ENCODE measurements at regions not wholly inside any gene's neighbourhood (a gene's known extent, or its start where the extent isn't known, plus 50 kb on each side); places are given as distances from the start of the nearest gene placed in this dataset.
"Not testable (repeated sequence)": the region's sequence is repeated elsewhere in the genome, so short reads cannot be mapped to it uniquely, and the experiment has no call there.

DNA sequence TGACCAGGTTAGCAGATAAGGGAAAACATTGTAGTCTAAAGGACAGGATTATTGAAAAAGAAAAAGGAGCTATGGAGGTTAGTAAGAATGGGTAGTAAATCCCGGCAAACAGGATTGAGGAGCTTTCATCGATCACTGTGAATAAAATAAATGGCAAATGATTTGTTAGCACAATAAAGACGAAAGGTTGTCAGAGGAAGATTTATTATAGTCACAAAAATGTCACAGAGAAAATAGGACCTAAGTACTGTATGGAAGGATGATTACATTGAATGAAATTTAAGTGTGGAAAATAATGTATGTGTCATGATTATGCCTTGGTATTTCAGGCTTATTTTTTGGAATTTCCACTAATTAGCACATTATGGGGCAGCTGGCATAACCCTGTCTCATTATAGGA, 519.2 kb upstream of the SLITRK6 start:
- H3K27me3 ChIP-seq (ENCODE audit: control insufficient read depth in 3 of 3, insufficient read depth in 3 of 3, low read length in 2 of 3): no peaks in the 10 kb centered on the region
- ATAC-seq (ENCODE audit: insufficient read depth, low FRiP score): no peak
- 89 to 92% methylated on average over 3 of the region's 3 CpGs for WGBS, 2 donors

DNA sequence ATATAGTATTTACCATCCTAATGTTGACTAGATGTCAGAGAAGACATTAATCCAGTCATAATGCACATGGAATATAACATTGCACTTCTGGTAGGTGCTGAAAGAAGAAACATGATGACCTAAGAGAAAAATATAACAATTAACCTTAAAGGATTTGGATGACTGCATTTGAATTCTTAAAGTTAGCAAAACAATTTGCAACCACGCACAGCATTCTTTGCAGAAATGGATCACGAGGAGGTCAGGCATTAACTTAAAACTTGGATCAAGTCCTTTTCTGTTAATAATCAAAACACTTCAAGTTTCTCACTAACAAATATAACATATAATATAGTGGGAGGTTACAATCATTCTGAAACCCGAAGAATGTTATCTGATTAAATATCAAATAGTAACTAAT, 525.0 kb upstream of the SLITRK6 start:
- no peaks in the 10 kb centered on the region for H3K27me3 ChIP-seq (ENCODE audit: control insufficient read depth in 3 of 3, insufficient read depth in 3 of 3, low read length in 2 of 3)
- no peaks in the 10 kb centered on the region for H3K4me1 ChIP-seq (ENCODE audit: control insufficient read depth in 5 of 5, insufficient read depth in 5 of 5, low read length in 5 of 5)
- TF ChIP-seq, protein P1, sequence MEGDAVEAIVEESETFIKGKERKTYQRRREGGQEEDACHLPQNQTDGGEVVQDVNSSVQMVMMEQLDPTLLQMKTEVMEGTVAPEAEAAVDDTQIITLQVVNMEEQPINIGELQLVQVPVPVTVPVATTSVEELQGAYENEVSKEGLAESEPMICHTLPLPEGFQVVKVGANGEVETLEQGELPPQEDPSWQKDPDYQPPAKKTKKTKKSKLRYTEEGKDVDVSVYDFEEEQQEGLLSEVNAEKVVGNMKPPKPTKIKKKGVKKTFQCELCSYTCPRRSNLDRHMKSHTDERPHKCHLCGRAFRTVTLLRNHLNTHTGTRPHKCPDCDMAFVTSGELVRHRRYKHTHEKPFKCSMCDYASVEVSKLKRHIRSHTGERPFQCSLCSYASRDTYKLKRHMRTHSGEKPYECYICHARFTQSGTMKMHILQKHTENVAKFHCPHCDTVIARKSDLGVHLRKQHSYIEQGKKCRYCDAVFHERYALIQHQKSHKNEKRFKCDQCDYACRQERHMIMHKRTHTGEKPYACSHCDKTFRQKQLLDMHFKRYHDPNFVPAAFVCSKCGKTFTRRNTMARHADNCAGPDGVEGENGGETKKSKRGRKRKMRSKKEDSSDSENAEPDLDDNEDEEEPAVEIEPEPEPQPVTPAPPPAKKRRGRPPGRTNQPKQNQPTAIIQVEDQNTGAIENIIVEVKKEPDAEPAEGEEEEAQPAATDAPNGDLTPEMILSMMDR (IDR thresholded peaks at IDR 0.05; ENCODE audit: control extremely low read depth, extremely low read depth): no peak
- WGBS, 2 donors: 74 to 77% methylated on average over 3 of the region's 3 CpGs
- no peak for DNase-seq
- H3K36me3 ChIP-seq (ENCODE audit: control insufficient read depth in 4 of 4, insufficient read depth in 4 of 4, low read length in 4 of 4): no peaks in the 10 kb centered on the region
- H3K4me3 ChIP-seq: no peak overlapping the region
- no peaks in the 10 kb centered on the region for H3K9me3 ChIP-seq (ENCODE audit: control insufficient read depth in 4 of 4, insufficient read depth in 3 of 4, low read length in 3 of 4)
- no peak overlapping the region for H3K27ac ChIP-seq (ENCODE audit: low read depth in 1 of 2, low read length in 1 of 2)
- H3K9ac ChIP-seq (ENCODE audit: insufficient read depth in 1 of 2, low read length in 2 of 2): no peak overlapping the region
- ATAC-seq (ENCODE audit: insufficient read depth, low FRiP score): no peak

More for the DNA sequence above, 519.2 kb upstream of the SLITRK6 start:
- no peaks in the 10 kb centered on the region for H3K9me3 ChIP-seq (ENCODE audit: control insufficient read depth in 4 of 4, insufficient read depth in 3 of 4, low read length in 3 of 4)
- H3K9ac ChIP-seq (ENCODE audit: insufficient read depth in 1 of 2, low read length in 2 of 2): no peak overlapping the region
- no peaks in the 10 kb centered on the region for H3K4me1 ChIP-seq (ENCODE audit: control insufficient read depth in 5 of 5, insufficient read depth in 5 of 5, low read length in 5 of 5)
- TF ChIP-seq, protein P1 (IDR thresholded peaks at IDR 0.05; ENCODE audit: control extremely low read depth, extremely low read depth): no peak
- no peaks in the 10 kb centered on the region for H3K36me3 ChIP-seq (ENCODE audit: control insufficient read depth in 4 of 4, insufficient read depth in 4 of 4, low read length in 4 of 4)
- no peak overlapping the region for H3K4me3 ChIP-seq
- no peak for DNase-seq
- H3K27ac ChIP-seq (ENCODE audit: low read depth in 1 of 2, low read length in 1 of 2): no peak overlapping the region

DNA sequence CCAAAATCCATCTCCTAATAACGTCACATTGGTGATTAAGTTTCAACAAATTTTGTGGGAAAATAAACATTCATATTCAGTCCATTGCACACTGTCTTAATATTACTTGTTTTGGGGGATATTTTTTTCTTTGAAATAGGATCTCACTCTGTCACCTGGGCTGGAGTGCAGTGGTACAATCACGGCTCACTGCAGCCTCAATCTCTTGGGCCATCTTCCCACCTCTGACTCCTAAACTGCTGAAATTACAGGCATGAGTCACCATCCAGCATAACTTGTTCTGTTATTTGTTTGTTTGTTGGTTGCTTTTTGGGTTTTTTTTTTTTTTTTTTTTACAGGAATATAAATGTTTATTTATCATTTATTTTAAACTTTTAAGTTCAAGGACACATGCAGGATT, 556.1 kb upstream of the SLITRK6 start:
- Histone ChIP-seq H3K36me3 (ENCODE audit: control insufficient read depth in 4 of 4, insufficient read depth in 4 of 4, low read length in 4 of 4) (no peaks in the 10 kb centered on the region), H3K9me3 (ENCODE audit: control insufficient read depth in 4 of 4, insufficient read depth in 3 of 4, low read length in 3 of 4) (peaks cover 0 to 10% (median 2%) of the 10 kb centered on the region in 4 donors), H3K4me3 (no peak overlapping the region), H3K27ac (ENCODE audit: low read depth in 1 of 2, low read length in 1 of 2) (no peak overlapping the region), H3K4me1 (ENCODE audit: control insufficient read depth in 5 of 5, insufficient read depth in 5 of 5, low read length in 5 of 5) (peaks cover 0 to 10% (median 0%) of the 10 kb centered on the region in 5 donors), H3K9ac (ENCODE audit: insufficient read depth in 1 of 2, low read length in 2 of 2) (no peak overlapping the region), H3K27me3 (ENCODE audit: control insufficient read depth in 3 of 3, insufficient read depth in 3 of 3, low read length in 2 of 3) (no peaks in the 10 kb centered on the region)
- TF ChIP-seq, protein P1 (IDR thresholded peaks at IDR 0.05; ENCODE audit: control extremely low read depth, extremely low read depth): no peak
- DNase-seq: no peak
- ATAC-seq (ENCODE audit: insufficient read depth, low FRiP score): no peak
- 70 to 77% methylated on average over 2 of the region's 2 CpGs for WGBS, 2 donors

DNA sequence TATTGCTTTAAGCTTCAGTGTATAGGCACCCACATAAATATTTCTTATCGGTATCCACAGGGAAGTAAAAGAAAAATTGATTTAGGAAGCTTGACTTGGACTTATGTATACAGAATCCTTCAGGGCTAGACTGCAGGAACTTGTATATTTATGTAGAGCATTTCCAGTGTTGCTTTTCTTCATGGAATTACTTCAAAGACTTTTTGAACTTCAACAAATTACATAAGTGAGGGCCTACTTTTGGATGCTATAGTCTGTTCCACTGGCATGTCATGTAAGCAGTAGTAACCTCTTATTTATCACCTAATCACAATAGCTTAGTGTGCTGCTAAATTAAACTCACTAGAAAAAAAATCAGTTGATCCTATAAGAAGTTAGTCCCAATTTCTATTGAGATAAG, 557.9 kb upstream of the SLITRK6 start:
- peak in 2 of 3 donors; percentile 71 for DNase-seq
- TF ChIP-seq, protein P1 (IDR thresholded peaks at IDR 0.05; ENCODE audit: control extremely low read depth, extremely low read depth): no peak
- H3K4me1 ChIP-seq (ENCODE audit: control insufficient read depth in 5 of 5, insufficient read depth in 5 of 5, low read length in 5 of 5): peaks cover 0 to 10% (median 0%) of the 10 kb centered on the region in 5 donors
- 51 to 65% methylated on average over 1 of the region's 1 CpG for WGBS, 2 donors
- no peak overlapping the region for H3K9ac ChIP-seq (ENCODE audit: insufficient read depth in 1 of 2, low read length in 2 of 2)
- no peaks in the 10 kb centered on the region for H3K27me3 ChIP-seq (ENCODE audit: control insufficient read depth in 3 of 3, insufficient read depth in 3 of 3, low read length in 2 of 3)
- ATAC-seq (ENCODE audit: insufficient read depth, low FRiP score): no peak
- H3K4me3 ChIP-seq: no peak overlapping the region
- no peaks in the 10 kb centered on the region for H3K36me3 ChIP-seq (ENCODE audit: control insufficient read depth in 4 of 4, insufficient read depth in 4 of 4, low read length in 4 of 4)
- peaks cover 0 to 10% (median 2%) of the 10 kb centered on the region in 4 donors for H3K9me3 ChIP-seq (ENCODE audit: control insufficient read depth in 4 of 4, insufficient read depth in 3 of 4, low read length in 3 of 4)
- H3K27ac ChIP-seq (ENCODE audit: low read depth in 1 of 2, low read length in 1 of 2): no peak overlapping the region

DNA sequence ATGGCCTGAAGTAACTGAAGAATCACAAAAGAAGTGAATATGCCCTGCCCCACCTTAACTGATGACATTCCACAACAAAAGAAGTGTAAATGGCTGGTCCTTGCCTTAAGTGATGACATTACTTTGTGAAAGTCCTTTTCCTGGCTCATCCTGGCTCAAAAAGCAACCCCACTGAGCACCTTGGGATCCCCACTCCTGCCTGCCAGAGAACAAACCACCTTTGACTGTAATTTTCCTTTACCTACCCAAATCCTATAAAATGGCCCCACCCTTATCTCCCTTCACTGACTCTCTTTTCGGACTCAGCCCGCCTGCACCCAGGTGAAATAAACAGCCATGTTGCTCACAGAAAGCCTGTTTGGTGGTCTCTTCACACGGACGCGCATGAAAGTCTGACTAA, 564.5 kb upstream of the SLITRK6 start:
- H3K27me3 ChIP-seq (ENCODE audit: control insufficient read depth in 3 of 3, insufficient read depth in 3 of 3, low read length in 2 of 3); H3K4me3 ChIP-seq; H3K36me3 ChIP-seq (ENCODE audit: control insufficient read depth in 4 of 4, insufficient read depth in 4 of 4, low read length in 4 of 4); ATAC-seq (ENCODE audit: insufficient read depth, low FRiP score); H3K9ac ChIP-seq (ENCODE audit: insufficient read depth in 1 of 2, low read length in 2 of 2); H3K4me1 ChIP-seq (ENCODE audit: control insufficient read depth in 5 of 5, insufficient read depth in 5 of 5, low read length in 5 of 5); H3K9me3 ChIP-seq (ENCODE audit: control insufficient read depth in 4 of 4, insufficient read depth in 3 of 4, low read length in 3 of 4); H3K27ac ChIP-seq (ENCODE audit: low read depth in 1 of 2, low read length in 1 of 2); DNase-seq: not testable (repeated sequence)
- 93% methylated on average over 5 of the region's 5 CpGs for WGBS, 2 donors
